SKM-1 (cell line): ENCODE measurements at regions not wholly inside any gene's neighbourhood (a gene's known extent, or its start where the extent isn't known, plus 50 kb on each side); places are given as distances from the start of the nearest gene placed in this dataset.
"Not testable (repeated sequence)": the region's sequence is repeated elsewhere in the genome, so short reads cannot be mapped to it uniquely, and the experiment has no call there.

Experiments
- DNase-seq: peaks from one replicate; lab custom pipeline; 2025; ENCODE audit not compliant: unreplicated experiment; lab: John Stamatoyannopoulos, UW

GRCh38 chr2:145367334-145367733 is 847.4 kb upstream of the ZEB2 start:
- DNase-seq, result not testable (repeated sequence)

GRCh38 chr2:145366341-145366740 is 846.4 kb upstream of the ZEB2 start:
- no peak for DNase-seq

GRCh38 chr2:145360129-145360790 is 840.3 kb upstream of the ZEB2 start:
- DNase-seq, result no peak

GRCh38 chr2:145359561-145359960 is 839.6 kb upstream of the ZEB2 start:
- no peak for DNase-seq

GRCh38 chr2:145356056-145356455 is 836.1 kb upstream of the ZEB2 start:
- no peak for DNase-seq

- DNase-seq, result no peak
Measured at GRCh38 chr2:145352484-145352883, 832.6 kb upstream of the ZEB2 start.

GRCh38 chr2:145351864-145352425 is 832.0 kb upstream of the ZEB2 start:
- no peak for DNase-seq

GRCh38 chr2:145350011-145350410 is 830.1 kb upstream of the ZEB2 start:
- DNase-seq, result no peak

GRCh38 chr2:145344076-145344724 is 824.3 kb upstream of the ZEB2 start:
- no peak for DNase-seq

- no peak for DNase-seq
Measured at GRCh38 chr2:145343287-145343686, 823.4 kb upstream of the ZEB2 start.

- DNase-seq, result no peak
Measured at GRCh38 chr2:145341536-145341935, 821.6 kb upstream of the ZEB2 start.

- no peak for DNase-seq
Measured at GRCh38 chr2:145339646-145340045, 819.7 kb upstream of the ZEB2 start.

GRCh38 chr2:145332210-145332898 is 812.4 kb upstream of the ZEB2 start:
- DNase-seq, result no peak

GRCh38 chr2:145329971-145330370 is 810.1 kb upstream of the ZEB2 start:
- DNase-seq, result no peak

GRCh38 chr2:145325485-145325884 is 805.6 kb upstream of the ZEB2 start:
- DNase-seq, result no peak

- no peak for DNase-seq
Measured at GRCh38 chr2:145324748-145325147, 804.8 kb upstream of the ZEB2 start.

GRCh38 chr2:145323512-145323911 is 803.6 kb upstream of the ZEB2 start:
- no peak for DNase-seq

GRCh38 chr2:145321344-145321743 is 801.4 kb upstream of the ZEB2 start:
- DNase-seq, result no peak

- no peak for DNase-seq
Measured at GRCh38 chr2:145316496-145316895, 796.6 kb upstream of the ZEB2 start.

GRCh38 chr2:145315053-145315452 is 795.1 kb upstream of the ZEB2 start:
- no peak for DNase-seq

GRCh38 chr2:145314119-145314633 is 794.3 kb upstream of the ZEB2 start:
- DNase-seq, result no peak

GRCh38 chr2:145305889-145306288 is 786.0 kb upstream of the ZEB2 start:
- DNase-seq, result no peak
